ENCODE measurements at regions not wholly inside any gene's neighbourhood (a gene's known extent, or its start where the extent isn't known, plus 50 kb on each side); places are given as distances from the start of the nearest gene placed in this dataset.

DNA sequence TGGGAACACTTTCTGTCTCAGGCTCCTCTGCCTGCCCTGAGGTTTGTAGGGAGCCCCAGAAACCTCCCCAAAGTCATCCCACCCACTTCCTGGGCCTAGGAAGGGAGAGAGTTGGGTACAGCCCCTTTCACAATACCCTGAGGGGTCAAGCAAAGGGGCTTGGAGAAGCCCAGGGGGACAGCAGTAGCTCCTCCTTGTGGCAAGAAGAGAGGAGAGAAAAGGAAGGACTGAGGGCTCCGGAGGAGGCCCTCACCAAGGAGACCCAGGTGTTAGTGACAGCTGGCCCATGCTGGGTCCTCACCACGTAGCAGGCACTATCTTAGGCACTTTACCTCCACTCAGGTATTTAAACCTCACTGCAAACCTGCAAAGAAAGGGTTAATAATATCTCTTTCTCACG is 112.8 kb downstream of the IRX5 start:
- no peaks in the 10 kb centered on the region for H3K4me1 ChIP-seq (ENCODE audit: insufficient read depth)
- Mint-ChIP-seq H3K27ac (no peak overlapping the region), H3K36me3 (ENCODE audit: low read depth) (no peaks in the 10 kb centered on the region), H3K9me3 (no peaks in the 10 kb centered on the region), H3K4me1 (no peaks in the 10 kb centered on the region), H3K4me3 (no peak overlapping the region), H3K27me3 (ENCODE audit: insufficient read depth, low read depth, poor library complexity) (peaks cover 10% of the 10 kb centered on the region)
- no peak overlapping the region for H3K4me3 ChIP-seq
- H3K27me3 ChIP-seq (ENCODE audit: insufficient read depth): no peaks in the 10 kb centered on the region
- H3K79me2 ChIP-seq (replicated peaks; ENCODE audit: insufficient read depth): no peaks in the 10 kb centered on the region
- DNase-seq (ENCODE audit: low spot score) (no peak), ATAC-seq (peak; percentile 54)
- H3K9me2 ChIP-seq (ENCODE audit: insufficient read depth): no peaks in the 10 kb centered on the region
- TF ChIP-seq CTCF (conservative IDR thresholded peaks at IDR 0.05; ENCODE audit: low read depth in 2 of 2): peak; percentile 19 to 50; a peak in 2 of 4 replicates
- no peak for TF ChIP-seq JUNB (IDR thresholded peaks at IDR 0.05; ENCODE audit: unreplicated experiment)
- no peak for TF ChIP-seq ZNF114 (CRISPR knock-in tag; IDR thresholded peaks at IDR 0.05)
- H3F3A ChIP-seq (replicated peaks; ENCODE audit: low read depth): no peaks in the 10 kb centered on the region
- H2AFZ ChIP-seq: no peak overlapping the region
- H4K20me1 ChIP-seq (replicated peaks; ENCODE audit: insufficient read depth): no peaks in the 10 kb centered on the region
- no peak overlapping the region for H3K4me2 ChIP-seq
- no peaks in the 10 kb centered on the region for H3K36me3 ChIP-seq (ENCODE audit: insufficient read depth)
- no peak overlapping the region for H3K27ac ChIP-seq (ENCODE audit: low read depth)

GRCh38 chr16:55044201-55044975 is 113.7 kb downstream of the IRX5 start:
- Mint-ChIP-seq H3K27me3 (ENCODE audit: insufficient read depth, low read depth, poor library complexity) (peaks cover 10% of the 10 kb centered on the region), H3K27ac (no peak overlapping the region), H3K9me3 (no peaks in the 10 kb centered on the region), H3K4me3 (no peak overlapping the region), H3K4me1 (no peaks in the 10 kb centered on the region), H3K36me3 (ENCODE audit: low read depth) (no peaks in the 10 kb centered on the region)
- DNase-seq (ENCODE audit: low spot score) (no peak), ATAC-seq (no peak)
- no peaks in the 10 kb centered on the region for H3K27me3 ChIP-seq (ENCODE audit: insufficient read depth)
- no peak overlapping the region for H2AFZ ChIP-seq
- no peak overlapping the region for H3K27ac ChIP-seq (ENCODE audit: low read depth)
- no peaks in the 10 kb centered on the region for H3K4me1 ChIP-seq (ENCODE audit: insufficient read depth)
- no peaks in the 10 kb centered on the region for H3F3A ChIP-seq (replicated peaks; ENCODE audit: low read depth)
- no peak overlapping the region for H3K4me2 ChIP-seq
- H3K9me2 ChIP-seq (ENCODE audit: insufficient read depth): no peaks in the 10 kb centered on the region
- H4K20me1 ChIP-seq (replicated peaks; ENCODE audit: insufficient read depth): no peaks in the 10 kb centered on the region
- no peaks in the 10 kb centered on the region for H3K36me3 ChIP-seq (ENCODE audit: insufficient read depth)
- no peak for TF ChIP-seq ZNF331 (CRISPR knock-in tag; IDR thresholded peaks at IDR 0.05; ENCODE audit: low read depth)
- no peak for TF ChIP-seq EZH2phosphoT487 (IDR thresholded peaks at IDR 0.05; ENCODE audit: unreplicated experiment)
- TF ChIP-seq ZNF462 (CRISPR knock-in tag; IDR thresholded peaks at IDR 0.05): no peak
- TF ChIP-seq STAT1 (IDR thresholded peaks at IDR 0.05; ENCODE audit: unreplicated experiment): no peak
- no peak for TF ChIP-seq JUNB (IDR thresholded peaks at IDR 0.05; ENCODE audit: unreplicated experiment)
- TF ChIP-seq ZNF114 (CRISPR knock-in tag; IDR thresholded peaks at IDR 0.05): no peak
- TF ChIP-seq ETS1 (IDR thresholded peaks at IDR 0.05): no peak
- H3K4me3 ChIP-seq: no peak overlapping the region
- no peaks in the 10 kb centered on the region for H3K79me2 ChIP-seq (replicated peaks; ENCODE audit: insufficient read depth)
